Gastroesophageal sphincter (tissue), 4 donors: ENCODE measurements at regions not wholly inside any gene's neighbourhood (a gene's known extent, or its start where the extent isn't known, plus 50 kb on each side); places are given as distances from the start of the nearest gene placed in this dataset.

Source experiments
- ATAC-seq: fragments of 150-250 bp; one replicate; pipeline ENCODE4 v1.9.1; 2016; ENCODE audit warnings: mild to moderate bottlenecking, moderate library complexity
- H3K27ac ChIP-seq, 4 donors: fragments of 200-600 bp; sonication (generic) in 3 of 4; 1 replicate in 3 of 4; 2 replicates in 1 of 4; pipeline ENCODE4 v1.5.1; 2016 to 2019
- H3K27me3 ChIP-seq: fragments of 200-600 bp; sonication (generic); one replicate; pipeline ENCODE4 v1.5.1; 2019
- H3K36me3 ChIP-seq, 2 donors: fragments of 200-600 bp; sonication (generic); one replicate each; pipeline ENCODE4 v1.5.1; 2019; ENCODE audit warnings: control low read depth in 1 of 2
- H3K4me1 ChIP-seq, 3 donors: fragments of 200-600 bp; sonication (generic); 1 replicate in 2 of 3; 2 replicates in 1 of 3; pipeline ENCODE4 v1.5.1; 2016 to 2019; ENCODE audit warnings: control low read depth in 2 of 3
- H3K4me3 ChIP-seq, 2 donors: fragments of 200-600 bp; sonication (generic); one replicate each; pipeline ENCODE4 v1.5.1; 2019; ENCODE audit warnings: mild to moderate bottlenecking in 1 of 2, moderate library complexity in 1 of 2
- H3K9me3 ChIP-seq, 3 donors: fragments of 200-600 bp; sonication (generic); one replicate each; pipeline ENCODE4 v1.5.1; 2017 to 2019; ENCODE audit warnings: control low read depth in 2 of 3
- EP300 ChIP-seq: sonication (generic); formaldehyde crosslinking; IDR thresholded peaks from one replicate; pipeline ENCODE4 v1.6.1; 2017; ENCODE audit warnings: antibody characterized with exemption, mild to moderate bottlenecking
- POLR2A ChIP-seq, 2 donors: fragments of 450-650 bp; IDR thresholded peaks; one replicate each; pipeline ENCODE4 v1.6.1; 2017; ENCODE audit warnings: antibody characterized with exemption in 2 of 2, mild to moderate bottlenecking in 2 of 2, moderate library complexity in 1 of 2
- POLR2AphosphoS5 ChIP-seq: sonication (generic); formaldehyde crosslinking; IDR thresholded peaks from one replicate; pipeline ENCODE4 v1.6.1; 2017; ENCODE audit warnings: antibody characterized with exemption
- WGBS, 2 donors: methylation state at CpG; one replicate each; pipeline ENCODE4 v1.1.5; 2018; ENCODE audit warnings: low coverage in 1 of 2; 5-methylcytosine and 5-hydroxymethylcytosine counted together
- TF ChIP-seq, protein P1 (sequence below), 4 experiments: fragments of 200-600 bp in 2 of 4; fragments of 450-650 bp in 2 of 4; sonication (generic) in 1 of 4; IDR thresholded peaks; one replicate each; pipeline ENCODE4 v1.5.1; 2017 to 2019; ENCODE audit warnings: antibody characterized with exemption in 4 of 4, mild to moderate bottlenecking in 2 of 4, moderate library complexity in 2 of 4

- Histone ChIP-seq H3K4me1 (no peaks in the 10 kb centered on the region), H3K9me3 (peaks cover 0 to 10% (median 0%) of the 10 kb centered on the region in 3 donors), H3K27ac (no peak overlapping the region), H3K27me3 (no peaks in the 10 kb centered on the region), H3K36me3 (no peaks in the 10 kb centered on the region), H3K4me3 (no peak overlapping the region)
- 33 to 49% methylated on average over 3 of the region's 3 CpGs for WGBS, 2 donors
- no peak for TF ChIP-seq EP300
- no peak for TF ChIP-seq POLR2A (IDR thresholded peaks at IDR 0.05)
- TF ChIP-seq POLR2AphosphoS5 = no peak
- TF ChIP-seq, protein P1, sequence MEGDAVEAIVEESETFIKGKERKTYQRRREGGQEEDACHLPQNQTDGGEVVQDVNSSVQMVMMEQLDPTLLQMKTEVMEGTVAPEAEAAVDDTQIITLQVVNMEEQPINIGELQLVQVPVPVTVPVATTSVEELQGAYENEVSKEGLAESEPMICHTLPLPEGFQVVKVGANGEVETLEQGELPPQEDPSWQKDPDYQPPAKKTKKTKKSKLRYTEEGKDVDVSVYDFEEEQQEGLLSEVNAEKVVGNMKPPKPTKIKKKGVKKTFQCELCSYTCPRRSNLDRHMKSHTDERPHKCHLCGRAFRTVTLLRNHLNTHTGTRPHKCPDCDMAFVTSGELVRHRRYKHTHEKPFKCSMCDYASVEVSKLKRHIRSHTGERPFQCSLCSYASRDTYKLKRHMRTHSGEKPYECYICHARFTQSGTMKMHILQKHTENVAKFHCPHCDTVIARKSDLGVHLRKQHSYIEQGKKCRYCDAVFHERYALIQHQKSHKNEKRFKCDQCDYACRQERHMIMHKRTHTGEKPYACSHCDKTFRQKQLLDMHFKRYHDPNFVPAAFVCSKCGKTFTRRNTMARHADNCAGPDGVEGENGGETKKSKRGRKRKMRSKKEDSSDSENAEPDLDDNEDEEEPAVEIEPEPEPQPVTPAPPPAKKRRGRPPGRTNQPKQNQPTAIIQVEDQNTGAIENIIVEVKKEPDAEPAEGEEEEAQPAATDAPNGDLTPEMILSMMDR (IDR thresholded peaks at IDR 0.05) = no peak
- ATAC-seq = no peak
These were observed 1598.5 kb downstream of the LRRC4C start for GRCh38 chr11:39860931-39861330.

DNA sequence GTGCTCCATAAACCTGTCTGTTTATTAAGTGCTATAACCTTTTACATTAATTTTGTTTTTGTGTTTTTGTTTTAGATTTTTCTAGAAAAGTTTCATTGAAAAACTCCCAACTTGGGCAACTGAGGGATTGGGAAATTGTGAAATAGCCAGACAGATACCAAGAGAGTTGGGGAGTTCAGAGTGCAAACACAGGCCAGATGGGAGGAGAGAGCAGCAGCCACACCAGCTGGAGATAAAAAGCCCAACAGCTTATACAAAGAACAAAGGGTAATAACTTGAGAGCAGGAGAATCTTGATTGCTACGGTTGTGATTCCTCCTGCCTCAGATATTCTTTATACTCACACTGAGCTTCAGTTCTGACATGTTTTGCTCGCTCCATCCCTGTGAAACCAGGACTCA is 1642.2 kb downstream of the LRRC4C start:
- Histone ChIP-seq H3K4me3 (no peak overlapping the region), H3K36me3 (no peaks in the 10 kb centered on the region), H3K4me1 (no peaks in the 10 kb centered on the region), H3K27ac (no peak overlapping the region), H3K27me3 (peaks cover 3% of the 10 kb centered on the region), H3K9me3 (peaks cover 0 to 41% (median 0%) of the 10 kb centered on the region in 3 donors)
- no peak for ATAC-seq
- WGBS, 2 donors = 11 to 19% methylated on average over 2 of the region's 2 CpGs
- TF ChIP-seq POLR2AphosphoS5 = no peak
- TF ChIP-seq, protein P1 (IDR thresholded peaks at IDR 0.05) = no peak
- no peak for TF ChIP-seq EP300
- no peak for TF ChIP-seq POLR2A (IDR thresholded peaks at IDR 0.05)

- Histone ChIP-seq H3K4me3 (no peak overlapping the region), H3K27me3 (no peaks in the 10 kb centered on the region), H3K9me3 (peaks cover 0 to 41% (median 0%) of the 10 kb centered on the region in 3 donors), H3K27ac (no peak overlapping the region), H3K36me3 (no peaks in the 10 kb centered on the region), H3K4me1 (no peaks in the 10 kb centered on the region)
- TF ChIP-seq, protein P1 (IDR thresholded peaks at IDR 0.05) = no peak
- TF ChIP-seq EP300 = no peak
- TF ChIP-seq POLR2AphosphoS5 = no peak
- TF ChIP-seq POLR2A (IDR thresholded peaks at IDR 0.05) = no peak
- no peak for ATAC-seq
- 20% methylated on average over 1 of the region's 4 CpGs; no CpG with 5 or more reads in 1 of the 2 donors for WGBS, 2 donors
These were observed 1649.1 kb downstream of the LRRC4C start for GRCh38 chr11:39810358-39810757.

DNA sequence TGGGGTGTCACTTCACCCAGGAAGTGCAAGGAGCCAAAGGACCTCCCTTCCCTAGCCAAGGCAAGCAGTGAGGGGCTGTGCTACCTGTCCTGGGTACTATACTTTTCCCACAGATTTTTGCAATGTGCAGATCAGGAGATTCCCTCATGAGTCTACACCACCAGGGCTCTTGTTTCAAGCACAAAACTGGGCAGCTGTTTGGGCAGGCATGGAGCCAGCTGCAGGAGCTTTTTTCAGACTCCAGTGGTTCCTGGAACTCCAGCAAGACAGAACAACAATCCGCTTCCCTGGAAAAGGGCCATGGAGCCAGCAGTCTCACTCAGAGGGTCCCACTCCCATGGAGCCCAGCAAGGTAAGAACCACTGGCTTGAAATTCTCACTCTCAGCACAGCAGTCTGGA is 1649.6 kb downstream of the LRRC4C start:
- peaks cover 0 to 37% (median 0%) of the 10 kb centered on the region in 3 donors for H3K9me3 ChIP-seq
- ATAC-seq = no peak
- H3K27ac ChIP-seq = no peak overlapping the region
- TF ChIP-seq, protein P1 (IDR thresholded peaks at IDR 0.05) = no peak
- TF ChIP-seq POLR2AphosphoS5 = no peak
- no peak for TF ChIP-seq POLR2A (IDR thresholded peaks at IDR 0.05)
- TF ChIP-seq EP300 = no peak
- WGBS, 2 donors = 80% methylated on average over 1 of the region's 1 CpG; no CpG with 5 or more reads in 1 of the 2 donors
- no peaks in the 10 kb centered on the region for H3K27me3 ChIP-seq
- no peak overlapping the region for H3K4me3 ChIP-seq
- no peaks in the 10 kb centered on the region for H3K4me1 ChIP-seq
- H3K36me3 ChIP-seq = no peaks in the 10 kb centered on the region

- ATAC-seq = no peak
- no peak overlapping the region for H3K27ac ChIP-seq
- peaks cover 0 to 18% (median 0%) of the 10 kb centered on the region in 3 donors for H3K9me3 ChIP-seq
- no peaks in the 10 kb centered on the region for H3K27me3 ChIP-seq
- no peak overlapping the region for H3K4me3 ChIP-seq
- WGBS, 2 donors = 60 to 86% methylated on average over 1 of the region's 1 CpG
- TF ChIP-seq POLR2A (IDR thresholded peaks at IDR 0.05) = no peak
- TF ChIP-seq EP300 = no peak
- TF ChIP-seq POLR2AphosphoS5 = no peak
- H3K36me3 ChIP-seq = no peaks in the 10 kb centered on the region
- no peaks in the 10 kb centered on the region for H3K4me1 ChIP-seq
These were observed 1651.5 kb downstream of the LRRC4C start for GRCh38 chr11:39807904-39808303.
